ENCODE measurements at regions not wholly inside any gene's neighbourhood (a gene's known extent, or its start where the extent isn't known, plus 50 kb on each side); places are given as distances from the start of the nearest gene placed in this dataset.
"Not testable (repeated sequence)": the region's sequence is repeated elsewhere in the genome, so short reads cannot be mapped to it uniquely, and the experiment has no call there.

DNA sequence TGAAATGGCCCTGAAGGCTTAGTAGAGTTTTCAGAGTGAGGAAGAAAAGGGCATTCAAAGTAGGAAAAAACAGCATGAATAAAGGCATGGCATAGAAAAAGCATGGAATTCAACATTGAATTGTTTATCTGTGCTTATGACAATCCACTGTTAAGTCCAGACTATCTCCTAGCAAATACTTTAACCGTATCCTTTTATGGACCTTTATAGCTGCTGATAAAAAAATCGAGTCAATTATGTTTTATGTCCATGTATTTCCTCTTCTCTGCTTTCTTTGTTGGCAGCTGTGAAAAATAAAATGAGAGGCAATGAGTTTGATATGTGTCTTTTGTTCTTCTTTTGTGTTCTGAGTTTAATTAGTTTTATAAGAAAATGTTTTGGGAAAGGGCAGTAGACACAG lies 70.4 kb downstream of the TDRD15 start:
- no peaks in the 10 kb centered on the region for H3K9me3 ChIP-seq (ENCODE audit: control insufficient read depth, insufficient read depth, low read length)
- H3K27me3 ChIP-seq (ENCODE audit: control insufficient read depth, insufficient read depth, low read length) = no peaks in the 10 kb centered on the region
- H3K4me1 ChIP-seq (ENCODE audit: control insufficient read depth, insufficient read depth, low read length) = peaks cover 4% of the 10 kb centered on the region; the same call in 1 of the 2 replicates
- no peak overlapping the region for H3K4me3 ChIP-seq (ENCODE audit: low read depth, low read length)
- H3K9ac ChIP-seq (ENCODE audit: low read depth, low read length) = no peak overlapping the region
- H3K27ac ChIP-seq (ENCODE audit: low read depth, low read length) = no peak overlapping the region
- no peaks in the 10 kb centered on the region for H3K36me3 ChIP-seq (ENCODE audit: control insufficient read depth, insufficient read depth, low read length)

DNA sequence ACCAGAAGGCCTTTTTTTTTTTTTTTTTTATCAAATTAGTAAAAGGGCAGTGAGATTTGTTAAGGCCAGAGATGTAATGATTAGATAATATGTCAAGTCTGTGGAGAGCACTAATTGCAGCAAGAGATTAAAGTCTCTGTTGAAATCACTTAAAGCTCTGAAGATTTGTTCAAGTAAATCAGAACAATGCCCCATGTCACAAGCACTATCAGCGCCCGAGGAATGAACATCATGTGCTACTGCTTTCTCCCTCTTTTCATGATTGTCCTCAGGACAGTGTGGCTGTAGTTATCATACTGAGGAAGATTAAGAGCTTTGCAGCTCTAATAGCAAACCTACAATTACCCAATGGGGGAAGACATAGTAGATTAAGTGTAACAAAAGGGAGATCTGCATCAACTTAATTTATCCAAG lies 71.1 kb downstream of the TDRD15 start:
- Histone ChIP-seq H3K36me3 (ENCODE audit: control insufficient read depth, insufficient read depth, low read length) (no peaks in the 10 kb centered on the region), H3K27me3 (ENCODE audit: control insufficient read depth, insufficient read depth, low read length) (no peaks in the 10 kb centered on the region), H3K9me3 (ENCODE audit: control insufficient read depth, insufficient read depth, low read length) (no peaks in the 10 kb centered on the region), H3K4me3 (ENCODE audit: low read depth, low read length) (no peak overlapping the region), H3K27ac (ENCODE audit: low read depth, low read length) (peak overlapping the region; percentile 57), H3K9ac (ENCODE audit: low read depth, low read length) (no peak overlapping the region), H3K4me1 (ENCODE audit: control insufficient read depth, insufficient read depth, low read length) (peaks cover 4% of the 10 kb centered on the region; the same call in 1 of the 2 replicates)

DNA sequence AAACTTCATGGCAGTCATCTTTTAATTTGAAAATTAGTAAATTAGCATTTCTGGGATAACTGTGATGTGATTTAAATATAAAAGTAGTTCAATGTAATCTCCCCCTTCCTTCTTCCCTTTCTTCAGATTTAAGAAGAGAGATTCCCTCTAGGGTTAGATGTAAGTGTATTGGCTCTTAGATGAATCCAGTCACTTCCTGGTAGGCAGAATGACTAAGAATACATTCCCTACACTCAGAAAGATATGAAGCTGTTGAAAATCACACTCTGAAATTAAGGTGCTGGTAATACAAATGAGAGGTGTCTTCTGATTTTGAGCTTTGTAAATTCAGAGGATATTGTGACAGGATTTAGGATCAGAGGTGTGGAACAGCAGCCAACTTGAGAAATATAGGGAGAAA lies 71.6 kb downstream of the TDRD15 start:
- H3K4me1 ChIP-seq (ENCODE audit: control insufficient read depth, insufficient read depth, low read length) = peaks cover 4% of the 10 kb centered on the region; the same call in 1 of the 2 replicates
- H3K27me3 ChIP-seq (ENCODE audit: control insufficient read depth, insufficient read depth, low read length) = no peaks in the 10 kb centered on the region
- no peak overlapping the region for H3K9ac ChIP-seq (ENCODE audit: low read depth, low read length)
- H3K4me3 ChIP-seq (ENCODE audit: low read depth, low read length) = no peak overlapping the region
- H3K9me3 ChIP-seq (ENCODE audit: control insufficient read depth, insufficient read depth, low read length) = no peaks in the 10 kb centered on the region
- no peaks in the 10 kb centered on the region for H3K36me3 ChIP-seq (ENCODE audit: control insufficient read depth, insufficient read depth, low read length)
- H3K27ac ChIP-seq (ENCODE audit: low read depth, low read length) = peak overlapping the region; percentile 57

DNA sequence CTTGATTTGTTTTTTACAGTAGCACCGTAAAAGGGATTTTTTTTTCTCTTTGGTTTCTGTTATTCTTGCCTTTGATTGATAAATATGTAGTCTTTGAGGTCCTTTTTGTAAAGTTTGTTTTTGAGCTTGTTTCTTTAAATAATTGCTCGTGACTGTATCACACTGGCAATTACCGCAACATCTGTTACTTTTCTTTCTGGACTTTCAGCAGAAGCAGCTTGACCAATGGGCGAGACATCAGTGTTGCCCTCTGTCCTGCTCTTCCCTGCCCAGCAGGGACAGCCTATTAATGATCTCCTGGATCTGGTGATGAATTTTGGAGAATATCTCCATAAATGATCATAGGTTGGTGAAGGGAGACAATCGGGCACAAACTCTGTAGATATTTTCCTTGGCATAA lies 74.9 kb downstream of the TDRD15 start:
- Histone ChIP-seq H3K4me1 (ENCODE audit: control insufficient read depth, insufficient read depth, low read length) (peaks cover 4% of the 10 kb centered on the region; the same call in 1 of the 2 replicates), H3K36me3 (ENCODE audit: control insufficient read depth, insufficient read depth, low read length) (no peaks in the 10 kb centered on the region), H3K4me3 (ENCODE audit: low read depth, low read length) (no peak overlapping the region), H3K27me3 (ENCODE audit: control insufficient read depth, insufficient read depth, low read length) (no peaks in the 10 kb centered on the region), H3K27ac (ENCODE audit: low read depth, low read length) (no peak overlapping the region), H3K9ac (ENCODE audit: low read depth, low read length) (no peak overlapping the region), H3K9me3 (ENCODE audit: control insufficient read depth, insufficient read depth, low read length) (no peaks in the 10 kb centered on the region)

DNA sequence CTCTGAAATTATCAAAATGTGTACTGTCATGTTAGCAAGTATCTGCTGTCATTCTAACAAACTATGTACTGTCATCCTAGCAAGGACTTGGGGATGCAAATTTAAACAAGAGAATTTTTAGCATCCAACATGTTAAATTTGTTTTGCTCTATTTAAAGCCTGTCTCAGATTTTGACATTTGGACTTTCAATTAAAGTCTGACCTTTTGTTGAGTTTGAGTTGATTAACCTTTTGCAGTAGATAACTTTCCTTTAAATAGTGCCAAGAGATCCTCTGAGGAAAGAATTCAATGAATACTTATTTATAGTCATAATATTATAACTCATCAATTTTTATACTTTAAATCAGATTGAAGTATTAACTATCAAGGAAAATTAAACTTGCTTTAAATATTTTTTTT lies 80.2 kb downstream of the TDRD15 start:
- H3K9me3 ChIP-seq (ENCODE audit: control insufficient read depth, insufficient read depth, low read length) = no peaks in the 10 kb centered on the region
- H3K27me3 ChIP-seq (ENCODE audit: control insufficient read depth, insufficient read depth, low read length) = no peaks in the 10 kb centered on the region
- H3K4me3 ChIP-seq (ENCODE audit: low read depth, low read length) = no peak overlapping the region
- H3K27ac ChIP-seq (ENCODE audit: low read depth, low read length) = no peak overlapping the region
- H3K4me1 ChIP-seq (ENCODE audit: control insufficient read depth, insufficient read depth, low read length) = no peaks in the 10 kb centered on the region
- no peak overlapping the region for H3K9ac ChIP-seq (ENCODE audit: low read depth, low read length)
- no peaks in the 10 kb centered on the region for H3K36me3 ChIP-seq (ENCODE audit: control insufficient read depth, insufficient read depth, low read length)

DNA sequence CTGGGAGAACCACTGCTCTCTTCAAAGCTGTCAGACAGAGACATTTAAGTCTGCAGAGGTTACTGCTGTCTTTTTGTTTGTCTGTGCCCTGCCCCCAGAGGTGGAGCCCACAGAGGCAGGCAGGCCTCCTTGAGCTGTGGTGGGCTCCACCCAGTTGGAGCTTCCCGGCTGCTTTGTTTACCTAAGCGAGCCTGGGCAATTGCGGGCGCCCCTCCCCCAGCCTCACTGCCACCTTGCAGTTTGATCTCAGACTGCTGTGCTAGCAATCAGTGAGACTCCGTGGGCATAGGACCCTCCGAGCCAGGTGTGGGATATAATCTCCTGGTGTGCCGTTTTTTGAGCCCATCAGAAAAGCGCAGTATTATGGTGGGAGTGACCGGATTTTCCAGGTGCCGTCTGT lies 90.3 kb downstream of the TDRD15 start:
- H3K27ac ChIP-seq (ENCODE audit: low read depth, low read length); H3K9ac ChIP-seq (ENCODE audit: low read depth, low read length); H3K36me3 ChIP-seq (ENCODE audit: control insufficient read depth, insufficient read depth, low read length); H3K27me3 ChIP-seq (ENCODE audit: control insufficient read depth, insufficient read depth, low read length); H3K4me1 ChIP-seq (ENCODE audit: control insufficient read depth, insufficient read depth, low read length); H3K9me3 ChIP-seq (ENCODE audit: control insufficient read depth, insufficient read depth, low read length); H3K4me3 ChIP-seq (ENCODE audit: low read depth, low read length): not testable (repeated sequence)

DNA sequence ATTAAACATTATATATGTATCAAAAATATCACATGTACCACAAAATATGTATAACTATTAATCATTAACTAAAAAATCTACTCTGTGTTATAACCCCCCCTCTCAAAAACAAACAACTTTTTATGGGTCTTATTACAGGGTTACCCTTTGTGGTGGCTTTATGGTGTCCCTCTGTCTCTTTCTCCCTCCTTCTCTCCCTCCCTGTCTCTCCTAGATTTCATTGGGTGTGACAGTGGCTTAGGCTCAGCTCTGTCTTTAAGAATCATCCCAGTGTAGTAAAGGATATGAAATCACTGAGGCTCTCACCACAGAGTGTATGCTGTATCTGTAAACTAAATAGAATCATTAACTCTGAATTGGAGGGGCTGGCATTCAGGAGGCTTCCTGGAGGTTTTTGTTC lies 93.7 kb downstream of the TDRD15 start:
- Histone ChIP-seq H3K9ac (ENCODE audit: low read depth, low read length) (no peak overlapping the region), H3K27me3 (ENCODE audit: control insufficient read depth, insufficient read depth, low read length) (no peaks in the 10 kb centered on the region), H3K4me3 (ENCODE audit: low read depth, low read length) (no peak overlapping the region), H3K4me1 (ENCODE audit: control insufficient read depth, insufficient read depth, low read length) (no peaks in the 10 kb centered on the region), H3K9me3 (ENCODE audit: control insufficient read depth, insufficient read depth, low read length) (peaks cover 2% of the 10 kb centered on the region; the same call in 1 of the 2 replicates), H3K36me3 (ENCODE audit: control insufficient read depth, insufficient read depth, low read length) (no peaks in the 10 kb centered on the region), H3K27ac (ENCODE audit: low read depth, low read length) (no peak overlapping the region)

DNA sequence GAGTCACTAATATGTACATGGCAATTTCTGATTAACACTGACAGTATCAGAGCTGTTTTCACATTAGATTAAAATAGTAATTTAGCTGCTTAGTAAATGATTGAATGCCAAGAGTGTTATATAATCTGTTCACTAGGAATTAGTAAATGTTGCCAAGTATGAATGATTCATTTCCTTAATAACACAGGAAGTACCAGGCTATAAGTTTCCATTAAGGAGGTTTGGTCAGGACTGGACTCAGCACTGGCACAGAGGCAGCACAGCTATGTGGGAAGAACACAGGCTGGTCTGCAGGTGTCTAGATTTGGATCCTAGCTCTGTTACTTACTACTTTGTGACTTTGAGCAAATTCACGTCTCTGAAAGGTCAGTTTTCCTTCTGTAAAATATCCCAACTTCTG lies 97.2 kb downstream of the TDRD15 start:
- Histone ChIP-seq H3K27ac (ENCODE audit: low read depth, low read length) (no peak overlapping the region), H3K9ac (ENCODE audit: low read depth, low read length) (no peak overlapping the region), H3K4me3 (ENCODE audit: low read depth, low read length) (no peak overlapping the region), H3K4me1 (ENCODE audit: control insufficient read depth, insufficient read depth, low read length) (no peaks in the 10 kb centered on the region), H3K9me3 (ENCODE audit: control insufficient read depth, insufficient read depth, low read length) (no peaks in the 10 kb centered on the region; the same call in 1 of the 2 replicates), H3K27me3 (ENCODE audit: control insufficient read depth, insufficient read depth, low read length) (no peaks in the 10 kb centered on the region), H3K36me3 (ENCODE audit: control insufficient read depth, insufficient read depth, low read length) (no peaks in the 10 kb centered on the region)

DNA sequence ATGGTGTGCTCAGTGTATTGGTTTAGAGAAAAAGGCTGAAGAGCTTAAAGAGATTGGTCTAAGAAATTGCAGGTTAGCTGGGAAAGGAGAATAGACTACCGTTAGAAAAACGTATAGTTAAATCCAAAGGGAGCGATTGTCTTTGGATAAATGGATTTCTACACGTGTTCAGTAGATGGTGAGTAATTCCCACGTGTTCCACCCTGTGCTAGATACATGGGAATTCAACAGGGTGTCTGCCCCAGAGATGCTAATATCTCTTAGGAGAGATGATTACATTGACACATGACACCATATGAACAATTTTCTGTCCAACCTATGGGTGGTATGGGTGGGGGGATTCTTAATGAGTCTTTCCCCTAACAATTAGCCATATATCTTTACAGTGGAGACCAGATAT lies 99.8 kb downstream of the TDRD15 start:
- no peak overlapping the region for H3K4me3 ChIP-seq (ENCODE audit: low read depth, low read length)
- H3K27ac ChIP-seq (ENCODE audit: low read depth, low read length) = no peak overlapping the region
- no peak overlapping the region for H3K9ac ChIP-seq (ENCODE audit: low read depth, low read length)
- H3K27me3 ChIP-seq (ENCODE audit: control insufficient read depth, insufficient read depth, low read length) = no peaks in the 10 kb centered on the region
- H3K4me1 ChIP-seq (ENCODE audit: control insufficient read depth, insufficient read depth, low read length) = peaks cover 6% of the 10 kb centered on the region; the same call in 1 of the 2 replicates
- H3K9me3 ChIP-seq (ENCODE audit: control insufficient read depth, insufficient read depth, low read length) = no peaks in the 10 kb centered on the region
- no peaks in the 10 kb centered on the region for H3K36me3 ChIP-seq (ENCODE audit: control insufficient read depth, insufficient read depth, low read length)

DNA sequence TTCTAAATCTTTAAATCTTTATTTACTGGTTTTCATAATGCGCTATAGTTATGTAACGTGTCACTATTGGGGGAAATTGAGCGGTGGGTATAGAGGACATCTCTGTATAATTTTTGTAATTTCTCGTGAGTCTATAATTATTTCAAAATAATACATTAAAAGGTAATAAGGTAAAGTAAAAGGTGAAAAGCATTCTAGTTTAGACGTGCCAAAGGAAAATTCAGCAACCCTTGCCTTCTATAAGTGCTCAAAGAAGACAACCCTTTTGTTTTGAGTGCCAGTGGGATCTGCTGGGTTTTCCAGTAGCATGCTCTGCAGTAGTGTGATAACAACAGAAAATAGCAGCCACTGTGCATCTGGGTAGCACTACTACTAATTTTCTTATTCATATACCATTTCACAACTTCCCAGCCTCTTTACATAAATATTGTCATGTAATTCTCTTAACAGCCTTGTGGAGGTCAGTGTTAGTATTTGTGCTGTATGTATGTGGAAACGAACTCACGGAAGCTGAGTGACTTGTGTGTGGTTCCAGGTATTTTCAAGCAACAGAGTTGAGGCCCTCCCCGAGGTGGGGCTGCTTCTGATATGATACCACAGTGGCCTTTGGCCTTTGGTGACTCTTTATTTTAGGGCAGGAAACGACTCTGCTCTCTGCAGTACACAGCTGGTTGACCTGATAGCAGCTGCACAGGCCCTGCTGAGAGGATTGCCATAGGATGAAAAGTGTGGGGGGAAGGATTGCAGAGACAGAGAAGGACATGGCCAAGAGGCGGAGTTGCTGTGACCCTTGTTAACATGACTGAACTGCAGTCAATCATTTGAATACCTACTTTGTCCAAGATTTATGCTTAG lies 104.5 kb downstream of the TDRD15 start:
- H3K27me3 ChIP-seq (ENCODE audit: control insufficient read depth, insufficient read depth, low read length) = no peaks in the 10 kb centered on the region
- H3K4me3 ChIP-seq (ENCODE audit: low read depth, low read length) = no peak overlapping the region
- no peaks in the 10 kb centered on the region for H3K36me3 ChIP-seq (ENCODE audit: control insufficient read depth, insufficient read depth, low read length)
- no peak overlapping the region for H3K27ac ChIP-seq (ENCODE audit: low read depth, low read length)
- H3K9ac ChIP-seq (ENCODE audit: low read depth, low read length) = no peak overlapping the region
- H3K4me1 ChIP-seq (ENCODE audit: control insufficient read depth, insufficient read depth, low read length) = peaks cover 6% of the 10 kb centered on the region; the same call in 1 of the 2 replicates
- no peaks in the 10 kb centered on the region for H3K9me3 ChIP-seq (ENCODE audit: control insufficient read depth, insufficient read depth, low read length)

DNA sequence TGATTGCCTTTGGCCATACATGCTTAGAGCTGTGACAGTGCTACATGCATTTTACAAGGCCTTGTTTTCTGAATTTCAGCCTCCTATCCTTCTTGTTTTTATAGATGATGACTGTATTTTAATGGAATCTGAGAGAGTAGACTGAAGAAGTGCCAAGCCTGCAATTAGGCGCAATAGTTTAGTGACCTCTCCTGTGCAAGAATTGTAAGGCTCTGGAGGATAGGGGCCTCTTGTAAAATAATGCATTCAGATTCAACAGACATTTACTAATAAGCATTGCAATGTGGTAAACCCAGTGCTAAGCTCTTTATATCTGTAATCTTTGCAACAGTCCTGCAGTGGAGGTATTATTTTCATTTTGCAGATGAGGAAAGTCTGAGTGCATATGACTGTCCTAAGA lies 105.5 kb downstream of the TDRD15 start:
- H3K9ac ChIP-seq (ENCODE audit: low read depth, low read length) = no peak overlapping the region
- H3K4me1 ChIP-seq (ENCODE audit: control insufficient read depth, insufficient read depth, low read length) = peaks cover 6% of the 10 kb centered on the region; the same call in 1 of the 2 replicates
- H3K36me3 ChIP-seq (ENCODE audit: control insufficient read depth, insufficient read depth, low read length) = no peaks in the 10 kb centered on the region

More for the DNA sequence above, 105.5 kb downstream of the TDRD15 start:
- H3K4me3 ChIP-seq (ENCODE audit: low read depth, low read length) = no peak overlapping the region
- H3K9me3 ChIP-seq (ENCODE audit: control insufficient read depth, insufficient read depth, low read length) = no peaks in the 10 kb centered on the region
- no peaks in the 10 kb centered on the region for H3K27me3 ChIP-seq (ENCODE audit: control insufficient read depth, insufficient read depth, low read length)
- H3K27ac ChIP-seq (ENCODE audit: low read depth, low read length) = no peak overlapping the region

All from HUES48 (cell line).